Endothelial cell (in vitro differentiated cells): ENCODE measurements at regions not wholly inside any gene's neighbourhood (a gene's known extent, or its start where the extent isn't known, plus 50 kb on each side); places are given as distances from the start of the nearest gene placed in this dataset.

ENCODE experiments used
- DNase-seq: peaks from one replicate; pipeline ENCODE4 v3.0.0; 2021; ENCODE audit warnings: low spot score
- H3K27ac Mint-ChIP-seq: one replicate; pipeline ENCODE4 v1.8.0; 2021; ENCODE audit warnings: mixed read lengths, inconsistent platforms; ENCODE audit not compliant: unreplicated experiment
- H3K27me3 Mint-ChIP-seq: one replicate; pipeline ENCODE4 v1.8.0; 2021; ENCODE audit warnings: mild to moderate bottlenecking, moderate library complexity, mixed read lengths, inconsistent platforms; ENCODE audit not compliant: unreplicated experiment
- H3K36me3 Mint-ChIP-seq: one replicate; pipeline ENCODE4 v1.8.0; 2021; ENCODE audit warnings: mild to moderate bottlenecking, low read depth, mixed read lengths, inconsistent platforms; ENCODE audit not compliant: unreplicated experiment
- H3K4me1 Mint-ChIP-seq: one replicate; pipeline ENCODE4 v1.8.0; 2021; ENCODE audit warnings: mild to moderate bottlenecking, mixed read lengths, inconsistent platforms; ENCODE audit not compliant: unreplicated experiment
- H3K4me3 Mint-ChIP-seq: one replicate; pipeline ENCODE4 v1.8.0; 2021; ENCODE audit warnings: mild to moderate bottlenecking, mixed read lengths, inconsistent platforms; ENCODE audit not compliant: unreplicated experiment
- H3K9me3 Mint-ChIP-seq: one replicate; pipeline ENCODE4 v1.8.0; 2021; ENCODE audit warnings: mixed read lengths, inconsistent platforms; ENCODE audit not compliant: unreplicated experiment
- CTCF ChIP-seq: fragments of 200-600 bp; sonication (generic); IDR thresholded peaks from one replicate; pipeline ENCODE4 v1.5.0; 2021; ENCODE audit warnings: antibody characterized with exemption; ENCODE audit not compliant: unreplicated experiment

GRCh38 chr2:192278701-192279100 lies 84.0 kb upstream of the TMEFF2 start:
- TF ChIP-seq CTCF = no peak
- H3K36me3 Mint-ChIP-seq = no peaks in the 10 kb centered on the region
- H3K9me3 Mint-ChIP-seq = no peaks in the 10 kb centered on the region
- H3K4me1 Mint-ChIP-seq = no peaks in the 10 kb centered on the region
- H3K27ac Mint-ChIP-seq = no peak overlapping the region
- no peaks in the 10 kb centered on the region for H3K27me3 Mint-ChIP-seq
- no peak overlapping the region for H3K4me3 Mint-ChIP-seq
- DNase-seq = no peak

- Mint-ChIP-seq H3K4me1 (no peaks in the 10 kb centered on the region), H3K4me3 (no peak overlapping the region), H3K27ac (no peak overlapping the region), H3K9me3 (no peaks in the 10 kb centered on the region), H3K36me3 (no peaks in the 10 kb centered on the region), H3K27me3 (no peaks in the 10 kb centered on the region)
- no peak for TF ChIP-seq CTCF
- DNase-seq = no peak
Measured at GRCh38 chr2:192277494-192278109, 82.9 kb upstream of the TMEFF2 start.

GRCh38 chr2:192275632-192276031 lies 80.9 kb upstream of the TMEFF2 start:
- no peak overlapping the region for H3K27ac Mint-ChIP-seq
- no peaks in the 10 kb centered on the region for H3K4me1 Mint-ChIP-seq
- TF ChIP-seq CTCF = no peak
- H3K27me3 Mint-ChIP-seq = no peaks in the 10 kb centered on the region
- no peak overlapping the region for H3K4me3 Mint-ChIP-seq
- no peaks in the 10 kb centered on the region for H3K36me3 Mint-ChIP-seq
- DNase-seq = no peak
- no peaks in the 10 kb centered on the region for H3K9me3 Mint-ChIP-seq

- no peak overlapping the region for H3K27ac Mint-ChIP-seq
- TF ChIP-seq CTCF = no peak
- H3K36me3 Mint-ChIP-seq = no peaks in the 10 kb centered on the region
- no peak for DNase-seq
- H3K4me1 Mint-ChIP-seq = no peaks in the 10 kb centered on the region
- no peaks in the 10 kb centered on the region for H3K9me3 Mint-ChIP-seq
- no peaks in the 10 kb centered on the region for H3K27me3 Mint-ChIP-seq
- no peak overlapping the region for H3K4me3 Mint-ChIP-seq
Measured at GRCh38 chr2:192267484-192267883, 72.8 kb upstream of the TMEFF2 start.

- DNase-seq = no peak
- no peak for TF ChIP-seq CTCF
- H3K36me3 Mint-ChIP-seq = no peaks in the 10 kb centered on the region
Measured at GRCh38 chr2:192265751-192266150, 71.0 kb upstream of the TMEFF2 start.

More at GRCh38 chr2:192265751-192266150, 71.0 kb upstream of the TMEFF2 start:
- H3K27ac Mint-ChIP-seq = no peak overlapping the region
- H3K4me1 Mint-ChIP-seq = no peaks in the 10 kb centered on the region
- H3K4me3 Mint-ChIP-seq = no peak overlapping the region
- no peaks in the 10 kb centered on the region for H3K27me3 Mint-ChIP-seq
- H3K9me3 Mint-ChIP-seq = no peaks in the 10 kb centered on the region
